ENCODE measurements at regions not wholly inside any gene's neighbourhood (a gene's known extent, or its start where the extent isn't known, plus 50 kb on each side); places are given as distances from the start of the nearest gene placed in this dataset.

DNA sequence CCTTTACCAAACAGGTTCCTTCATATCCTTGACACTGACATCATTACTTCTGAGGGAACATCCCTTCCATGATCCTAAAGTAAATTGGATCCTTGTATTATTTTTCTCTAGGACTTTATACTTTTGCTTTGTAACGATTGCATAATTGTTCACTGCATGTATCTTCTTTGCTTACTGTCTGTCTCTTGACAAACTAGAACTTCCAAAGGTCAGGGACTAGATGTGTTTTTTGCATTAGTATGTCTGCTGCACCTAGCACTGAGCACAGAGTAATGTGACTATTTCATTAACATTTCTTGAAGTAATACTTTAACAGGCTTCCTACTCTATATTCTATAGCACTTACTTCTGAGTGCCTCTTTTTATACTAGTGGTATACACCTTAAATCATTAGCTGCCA, 976.6 kb upstream of the SORCS1 start:
- DNase-seq, result no peak

DNA sequence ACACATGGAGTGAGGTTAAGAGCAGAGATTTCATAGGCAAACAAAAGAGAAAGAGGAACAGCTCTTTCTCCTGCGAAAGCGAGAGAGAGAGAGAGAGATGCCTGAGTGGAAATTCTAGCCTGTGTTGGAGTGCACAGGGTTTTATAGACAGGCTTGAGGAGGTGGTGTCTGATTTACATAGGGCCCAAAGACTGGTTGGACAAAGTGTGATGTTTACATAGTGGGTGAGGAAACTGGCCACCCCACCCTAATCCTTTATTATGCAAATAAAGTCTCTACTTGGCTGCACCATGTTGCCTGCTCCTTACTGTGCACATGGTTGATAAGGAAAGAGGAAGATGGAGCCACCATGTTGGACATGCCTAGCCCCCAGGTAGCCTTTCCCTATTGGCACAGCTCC, 967.8 kb upstream of the SORCS1 start:
- DNase-seq, result no peak

DNA sequence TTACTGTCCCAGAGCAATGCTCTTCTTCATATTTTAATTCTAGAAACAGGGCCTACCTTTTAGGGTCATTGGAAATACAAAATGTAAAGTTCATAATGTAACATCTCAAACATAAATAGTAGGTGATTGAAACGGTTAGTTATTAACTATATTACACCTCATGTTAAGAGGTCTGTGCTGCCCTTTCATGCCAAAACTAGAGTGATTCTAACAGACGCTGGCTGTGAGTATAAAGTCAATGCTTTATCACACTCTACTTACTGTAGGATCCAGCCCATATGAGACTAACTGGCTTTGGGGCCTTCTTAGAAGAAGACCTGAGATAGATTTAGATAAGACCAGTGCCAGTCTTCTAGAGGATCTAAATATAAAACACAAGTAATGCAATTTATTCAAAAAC, 966.1 kb upstream of the SORCS1 start:
- DNase-seq, result no peak

DNA sequence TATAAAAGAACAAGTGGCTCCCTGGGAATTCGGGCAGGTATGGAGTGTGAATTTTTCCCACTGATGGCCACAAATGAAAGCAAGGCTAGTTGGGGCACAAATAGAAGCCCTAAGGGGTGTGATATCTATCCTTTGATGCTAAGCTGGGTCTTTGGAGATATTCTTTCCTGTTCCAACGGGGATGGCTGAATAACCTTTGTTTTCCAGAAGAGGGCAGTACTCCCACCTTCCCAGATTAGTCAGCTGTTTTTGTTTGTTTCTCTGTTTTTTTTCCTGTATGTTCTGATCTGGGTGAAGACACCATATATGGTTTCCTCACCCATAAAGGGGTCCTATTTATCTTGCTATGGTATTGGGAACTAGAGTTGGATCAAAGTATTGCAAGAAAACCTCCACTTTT, 947.7 kb upstream of the SORCS1 start:
- DNase-seq, result no peak

DNA sequence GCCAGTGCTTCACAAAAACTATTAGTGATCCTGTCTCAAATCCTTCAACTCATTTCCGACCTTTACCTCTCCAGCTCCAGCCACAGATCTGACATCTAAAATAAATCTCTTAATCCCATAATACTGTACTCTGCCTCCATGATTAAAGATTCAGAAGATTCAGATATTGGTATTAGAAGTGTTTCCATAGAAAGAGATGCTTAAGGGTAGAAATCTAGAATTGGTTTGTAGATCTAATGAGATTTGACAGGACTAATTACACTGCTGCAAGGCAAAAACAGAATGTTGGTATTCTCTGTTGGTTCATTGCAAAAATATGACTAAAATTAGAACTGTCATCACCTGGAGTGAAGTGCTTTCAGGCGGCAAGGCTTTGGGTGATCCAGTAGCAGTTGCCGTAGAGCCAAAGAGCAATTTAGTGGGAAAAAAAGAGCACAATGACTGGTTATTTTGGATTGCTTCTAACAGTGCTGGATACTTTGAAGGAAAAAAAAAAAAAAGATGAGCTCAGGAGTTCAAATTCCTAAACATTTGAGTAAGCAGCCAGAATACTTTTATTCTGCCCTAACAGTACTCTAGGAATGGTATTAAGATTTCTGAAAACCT, 940.1 kb upstream of the SORCS1 start:
- no peak for DNase-seq

DNA sequence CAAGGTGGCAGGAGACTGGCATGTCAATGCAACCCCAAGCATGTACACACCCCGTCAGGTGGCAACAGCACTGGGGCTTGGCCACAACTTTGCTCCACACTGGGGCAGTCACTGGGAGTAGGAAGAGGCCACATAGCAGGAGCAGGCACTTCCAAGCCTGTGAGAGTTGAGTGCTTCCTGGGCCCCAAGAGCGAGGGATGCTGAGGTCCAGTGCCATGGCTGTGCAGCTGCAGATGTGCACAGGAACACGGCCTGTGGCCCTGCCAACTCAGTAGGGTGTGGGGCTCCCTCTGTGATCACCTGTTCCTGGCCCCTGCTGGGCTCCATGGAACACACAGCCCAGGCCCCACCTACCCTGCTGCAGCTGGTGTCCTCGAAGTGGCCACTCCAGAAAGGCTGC, 932.8 kb upstream of the SORCS1 start:
- DNase-seq, result no peak

DNA sequence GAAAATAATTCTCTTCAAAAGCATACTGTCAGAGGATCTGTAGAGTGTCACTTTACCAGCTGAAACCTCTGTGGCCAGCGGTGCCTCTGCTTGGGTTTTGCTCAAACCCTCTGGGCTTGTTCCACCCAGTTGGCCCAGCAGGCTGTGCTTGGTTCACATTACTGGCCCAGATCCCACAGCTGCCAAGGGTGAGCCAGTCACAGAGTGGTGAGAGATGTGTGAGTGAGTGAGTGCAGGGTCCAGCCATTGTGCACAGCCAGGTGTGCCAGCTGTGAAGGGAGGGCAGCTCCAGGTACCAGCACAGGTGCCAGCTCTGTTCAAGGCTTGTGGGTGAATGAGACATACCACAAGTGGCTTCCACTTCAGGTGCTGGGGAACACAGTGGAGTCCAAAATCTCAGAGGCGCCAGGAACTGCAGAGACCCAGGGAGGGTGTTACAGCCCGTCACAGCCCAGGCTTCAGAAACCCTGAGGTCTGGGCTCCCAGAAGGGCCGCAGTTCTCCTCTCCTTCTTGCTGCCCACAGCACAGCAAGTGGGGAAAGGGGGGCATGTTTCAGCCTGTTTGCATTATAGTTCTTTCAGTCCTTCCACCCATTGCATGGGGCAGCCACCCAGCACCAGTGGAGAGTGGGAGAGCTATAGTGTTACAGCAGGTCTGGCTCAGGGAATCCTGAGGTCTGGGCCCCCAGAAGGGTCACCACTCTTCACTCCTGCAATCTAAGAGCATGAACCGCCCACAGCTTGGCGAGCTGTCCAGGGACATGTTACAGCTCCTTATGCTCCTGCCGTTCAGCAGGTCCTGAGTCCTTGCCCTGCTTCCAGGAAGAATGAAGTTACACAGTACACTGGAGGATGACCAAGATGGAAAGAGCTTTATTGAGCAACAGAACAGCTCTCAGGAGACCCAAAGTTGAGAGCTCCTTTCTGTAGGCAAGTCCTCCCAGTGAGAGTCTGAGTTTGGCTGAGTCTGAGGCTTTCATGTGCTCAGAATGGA, 931.7 kb upstream of the SORCS1 start:
- DNase-seq, result no peak

DNA sequence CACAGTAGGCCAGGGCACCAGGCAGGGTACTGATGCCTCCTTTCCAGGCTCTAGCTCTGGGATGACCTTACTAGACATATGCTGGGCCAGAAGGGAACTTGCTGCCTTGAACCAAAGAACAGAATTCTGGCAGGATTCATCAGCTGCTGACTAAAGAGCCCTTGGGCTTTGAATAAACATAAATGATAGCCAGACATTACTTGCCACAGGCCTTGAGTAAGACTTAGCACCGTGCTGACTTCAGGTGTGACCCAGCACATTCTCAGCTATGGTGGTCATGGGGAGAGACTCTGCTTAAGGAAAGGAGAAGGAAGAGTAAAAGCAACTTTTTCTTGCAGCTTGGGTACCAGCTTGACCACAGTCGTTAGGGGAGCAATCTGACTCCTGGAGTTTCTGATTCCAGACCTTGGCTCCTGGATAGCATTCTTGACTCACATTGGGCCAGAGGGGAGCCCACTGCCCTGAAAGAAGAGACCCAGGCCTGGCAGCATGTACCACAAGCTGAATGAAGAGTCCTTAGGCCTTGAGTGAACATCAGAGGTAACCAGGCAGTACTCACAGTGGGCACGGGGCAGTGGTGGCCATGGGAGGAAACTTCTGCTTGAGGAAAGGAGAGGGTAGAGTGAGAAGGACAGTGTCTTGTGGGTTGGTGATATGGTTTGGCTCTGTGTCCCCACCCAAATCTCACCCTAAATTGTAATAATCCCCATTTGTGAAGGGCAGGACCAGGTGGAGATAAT, 926.1 kb upstream of the SORCS1 start:
- DNase-seq, result no peak

DNA sequence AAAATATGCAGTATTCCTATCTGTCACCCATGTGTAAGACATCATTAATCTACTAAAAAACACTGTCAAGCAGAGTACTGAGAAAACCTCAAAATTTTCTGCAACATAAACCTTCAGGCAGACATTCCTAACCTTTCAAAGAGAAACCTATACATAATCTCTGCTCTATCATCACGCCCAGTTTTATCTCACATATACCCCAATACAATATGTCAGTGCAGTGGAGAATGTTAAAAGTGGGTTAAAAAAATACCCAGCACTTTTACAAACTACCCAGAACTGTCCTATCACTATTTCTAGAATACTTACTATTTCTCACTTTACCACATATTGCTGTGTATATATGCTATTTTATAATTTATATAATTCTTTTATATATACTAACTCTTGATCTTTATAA, 922.0 kb upstream of the SORCS1 start:
- DNase-seq, result no peak

DNA sequence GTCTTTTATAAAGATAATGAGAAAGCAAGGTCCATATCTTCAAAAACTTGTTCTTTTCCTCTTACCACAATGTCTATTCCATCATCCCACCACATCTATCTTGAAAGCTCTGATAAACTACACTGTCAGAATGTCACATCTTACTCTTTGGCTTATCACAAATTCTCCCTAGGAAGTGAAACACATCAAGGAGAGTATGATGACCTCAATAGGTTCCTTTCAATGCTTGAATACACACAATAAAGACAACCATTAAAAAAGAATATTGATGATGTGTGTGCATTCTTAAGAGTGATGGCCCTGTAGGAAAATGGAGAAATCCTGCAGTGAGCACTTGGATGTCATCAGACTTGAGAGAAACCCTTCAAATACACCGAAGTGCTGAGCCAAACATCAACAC, 918.1 kb upstream of the SORCS1 start:
- no peak for DNase-seq

DNA sequence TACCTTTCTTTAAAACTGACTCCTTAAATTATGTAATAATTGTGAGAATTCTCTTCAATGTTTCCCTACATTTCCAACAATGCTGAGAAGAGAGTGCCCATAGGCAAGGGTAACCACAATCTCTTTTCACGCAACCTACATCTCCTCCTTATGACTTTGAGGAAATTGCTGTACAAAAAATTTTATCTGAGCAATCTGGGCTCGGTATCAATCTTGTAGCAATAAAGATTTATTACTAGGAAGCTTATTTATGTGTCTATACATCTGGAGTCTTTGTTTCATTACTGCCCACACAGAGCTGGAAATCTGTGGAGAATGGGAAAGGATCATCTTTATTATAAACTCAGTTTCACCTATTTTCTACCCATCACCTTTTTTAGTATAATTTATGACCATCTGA, 913.8 kb upstream of the SORCS1 start:
- no peak for DNase-seq

DNA sequence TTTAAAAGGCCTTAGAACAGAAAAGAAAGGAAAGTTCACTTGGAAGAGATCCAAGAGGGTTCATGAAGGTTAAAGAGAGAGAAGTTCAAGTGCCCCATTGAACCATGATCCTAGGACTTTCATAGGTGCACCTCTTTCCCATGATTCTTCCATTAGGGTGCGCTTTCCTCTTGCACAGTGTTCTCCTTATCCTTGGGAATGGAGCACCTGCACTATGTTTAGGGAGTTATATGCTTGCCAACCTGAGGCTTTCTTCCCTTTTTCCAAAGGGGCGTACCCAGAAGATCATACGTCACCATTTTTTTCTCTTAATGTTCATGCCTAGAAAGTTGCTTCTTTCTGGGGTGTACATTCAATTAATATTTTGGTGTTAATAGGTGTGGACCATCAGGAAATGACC, 908.0 kb upstream of the SORCS1 start:
- no peak for DNase-seq

DNA sequence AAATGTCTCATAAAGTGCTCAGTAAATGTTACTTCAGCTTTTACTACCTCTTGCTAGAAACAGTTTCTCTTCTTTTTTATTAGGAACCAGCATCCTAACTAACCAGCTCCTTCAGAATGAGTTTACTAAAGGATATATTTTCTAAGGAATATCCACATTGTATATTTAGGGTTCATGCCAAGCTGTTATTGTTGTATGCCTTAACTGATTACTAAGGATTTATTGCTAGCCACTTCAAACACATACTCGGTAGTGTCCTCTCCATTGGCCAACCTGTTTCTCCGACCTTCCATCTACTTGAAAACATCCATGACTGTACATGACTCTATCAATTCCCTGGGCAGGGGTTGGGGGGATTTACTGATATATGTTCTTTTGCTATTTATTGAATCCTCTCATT, 906.3 kb upstream of the SORCS1 start:
- DNase-seq, result no peak

DNA sequence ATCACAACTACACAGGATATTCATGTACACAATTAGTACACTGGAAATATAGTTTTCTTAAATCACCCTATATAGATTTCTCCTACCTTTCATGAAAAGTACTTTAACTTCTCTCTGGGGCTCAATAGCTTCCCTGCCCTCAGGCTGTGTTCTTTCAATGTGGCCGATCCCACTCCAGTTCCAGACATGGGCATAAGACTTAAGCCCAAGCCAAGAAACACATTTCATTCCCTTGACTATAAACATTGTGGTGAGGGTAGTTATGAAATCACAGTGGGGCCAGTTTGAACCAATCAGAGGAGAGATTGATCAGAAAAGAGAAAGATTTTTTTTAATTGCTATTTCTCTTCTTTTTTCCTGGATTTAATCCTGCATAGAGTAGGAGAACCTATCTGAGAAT, 904.6 kb upstream of the SORCS1 start:
- DNase-seq, result no peak

DNA sequence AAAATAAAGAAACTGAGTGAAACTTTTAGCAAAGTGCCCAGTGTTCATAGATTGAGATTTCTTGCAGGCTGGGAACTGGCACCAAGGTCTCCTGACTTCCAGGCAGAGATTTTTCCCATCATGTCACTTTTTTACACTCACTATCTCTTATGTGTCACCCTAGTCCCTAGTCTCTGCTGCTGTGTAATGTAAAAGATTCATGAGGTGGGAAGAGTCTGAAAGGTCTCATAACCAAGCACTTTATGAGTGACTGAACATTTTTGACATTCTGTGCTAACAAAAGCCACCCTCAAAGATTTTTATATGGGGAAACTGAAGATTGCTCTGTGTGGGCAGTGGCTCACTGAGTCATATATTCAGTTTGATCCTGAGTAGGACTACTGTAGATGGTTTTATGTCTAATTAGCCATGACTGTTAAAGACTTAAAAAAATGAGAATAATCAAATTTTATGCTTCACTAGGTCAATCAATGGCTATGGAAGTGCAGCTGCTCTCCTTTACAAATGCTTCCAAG, 900.3 kb upstream of the SORCS1 start:
- no peak for DNase-seq

DNA sequence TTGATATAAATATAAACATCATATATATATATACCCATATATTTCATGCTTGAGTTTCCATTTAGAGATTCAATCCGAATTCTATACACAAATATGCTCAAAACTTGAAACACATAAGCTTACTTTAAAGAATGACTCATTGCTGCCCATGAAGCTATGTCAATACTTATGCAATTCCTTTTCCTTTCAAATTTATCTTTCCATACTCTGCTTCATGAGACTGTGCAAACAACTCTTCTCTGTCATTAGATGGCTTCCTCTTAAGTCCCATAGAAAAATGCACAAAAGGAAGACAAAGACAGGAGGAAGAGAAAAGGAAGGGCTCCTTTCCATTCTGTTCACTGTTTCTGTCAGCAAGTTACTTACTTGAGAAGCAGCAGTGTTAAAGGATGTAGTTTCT, 895.7 kb upstream of the SORCS1 start:
- no peak for DNase-seq

DNA sequence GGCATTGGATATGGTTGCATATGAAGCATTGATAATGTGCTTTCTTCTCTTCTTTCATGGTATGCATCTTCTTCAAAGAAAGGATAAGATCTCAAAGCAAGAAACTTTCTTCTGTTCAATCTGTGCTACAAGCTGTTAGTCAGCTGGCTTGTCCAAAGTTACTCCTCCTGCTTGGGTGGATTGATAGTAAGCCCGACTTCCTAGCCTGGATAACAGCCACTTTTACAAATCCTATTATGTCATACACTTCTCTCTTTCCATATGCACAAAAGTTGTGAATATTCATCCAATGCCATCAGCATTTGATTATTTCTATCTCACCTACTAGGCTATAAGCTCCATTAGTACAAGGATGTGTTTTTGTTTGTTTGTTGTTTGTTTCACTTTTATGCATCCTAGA, 891.0 kb upstream of the SORCS1 start:
- DNase-seq, result no peak

DNA sequence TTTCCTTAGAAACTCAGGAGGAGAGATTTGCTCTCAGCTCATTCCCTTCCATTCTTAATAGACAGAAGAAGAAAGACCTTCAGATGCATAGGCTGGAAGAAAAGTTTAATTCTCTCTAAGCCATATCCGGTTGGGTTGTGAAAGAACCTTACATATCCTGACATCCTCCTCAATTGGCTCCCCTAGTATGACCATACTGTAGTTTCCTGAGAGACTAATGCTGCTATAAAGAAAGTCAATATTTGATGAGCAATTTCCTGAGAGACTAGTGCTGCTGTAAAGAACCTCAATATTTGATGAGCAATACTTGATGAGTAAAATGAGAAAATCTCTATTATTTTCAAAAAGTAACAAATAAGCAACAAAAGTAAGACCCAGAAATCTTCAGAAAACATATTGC, 888.5 kb upstream of the SORCS1 start:
- no peak for DNase-seq

DNA sequence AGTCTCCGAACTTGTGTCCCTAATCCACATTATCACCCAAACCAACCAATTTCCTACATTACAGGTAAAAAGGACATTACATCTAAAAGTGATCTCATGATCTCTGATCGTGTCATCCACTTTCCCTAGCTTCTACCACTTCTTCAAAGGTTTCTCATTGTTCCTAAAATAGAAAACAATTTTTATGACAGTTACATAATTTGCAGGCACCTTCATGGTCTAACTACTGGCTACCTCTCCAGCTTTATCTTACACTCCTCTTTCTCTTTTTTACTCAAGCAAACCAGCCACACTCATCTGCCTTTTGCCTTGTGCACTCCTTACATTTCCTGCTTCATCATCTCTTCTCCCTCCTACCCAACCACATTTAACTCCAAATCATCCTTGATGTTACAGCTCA, 886.7 kb upstream of the SORCS1 start:
- no peak for DNase-seq

DNA sequence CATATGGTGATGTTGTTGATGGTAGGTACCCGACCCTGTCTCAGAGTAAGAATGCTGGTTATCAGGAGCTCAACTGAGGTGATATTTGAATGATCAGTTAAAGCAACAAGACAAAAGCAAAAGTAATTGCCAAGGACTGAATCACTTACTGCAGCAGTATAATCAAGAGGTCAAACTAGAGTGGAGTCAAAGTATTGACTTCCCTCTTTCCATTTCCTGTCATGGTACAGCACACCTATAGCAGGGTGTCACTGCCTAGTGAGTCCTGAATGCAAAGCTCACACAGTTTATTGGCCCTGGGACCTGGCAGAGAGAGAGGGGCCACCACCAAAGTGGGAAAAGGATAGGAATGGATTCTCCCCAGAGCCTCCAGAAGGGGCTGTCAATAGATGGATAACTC, 886.1 kb upstream of the SORCS1 start:
- DNase-seq, result no peak

DNA sequence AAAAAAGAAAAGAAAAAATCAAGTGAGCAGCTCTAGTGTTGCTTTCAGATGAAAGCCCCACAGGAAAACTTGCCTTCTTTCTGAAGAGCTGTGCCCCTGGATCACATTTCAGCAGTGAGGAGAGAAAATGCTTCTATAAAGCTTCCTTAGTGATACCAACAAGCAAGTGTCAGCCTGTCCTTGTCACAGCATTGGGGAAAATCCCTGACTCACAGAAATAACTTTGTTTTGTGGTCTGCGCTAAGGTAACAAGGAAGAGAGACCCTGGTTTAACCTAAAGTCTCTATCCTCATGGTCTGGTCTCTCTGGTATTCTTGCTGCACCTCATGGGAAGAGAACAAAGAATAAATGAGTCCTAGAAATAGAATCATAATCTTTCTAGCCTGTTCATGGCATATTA, 885.2 kb upstream of the SORCS1 start:
- no peak for DNase-seq

DNA sequence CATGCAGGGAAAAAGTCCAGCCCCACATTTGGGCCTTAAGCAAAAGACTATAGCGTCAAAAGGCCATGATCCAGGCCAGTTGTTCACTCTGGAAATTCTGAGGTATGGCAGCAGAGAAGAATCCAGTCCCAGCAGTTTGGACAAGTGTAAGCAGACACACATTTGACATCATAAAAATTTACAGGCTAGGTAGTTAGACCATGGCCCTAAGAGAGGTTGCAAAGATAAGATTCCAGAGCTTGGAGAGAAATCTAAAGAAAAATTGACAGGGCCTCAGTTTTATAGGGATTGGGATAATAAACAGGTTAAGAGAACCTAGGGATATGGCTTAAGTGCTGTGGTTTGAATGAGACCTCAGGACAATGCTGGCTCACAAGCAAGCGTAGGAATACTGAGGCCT, 884.4 kb upstream of the SORCS1 start:
- no peak for DNase-seq

DNA sequence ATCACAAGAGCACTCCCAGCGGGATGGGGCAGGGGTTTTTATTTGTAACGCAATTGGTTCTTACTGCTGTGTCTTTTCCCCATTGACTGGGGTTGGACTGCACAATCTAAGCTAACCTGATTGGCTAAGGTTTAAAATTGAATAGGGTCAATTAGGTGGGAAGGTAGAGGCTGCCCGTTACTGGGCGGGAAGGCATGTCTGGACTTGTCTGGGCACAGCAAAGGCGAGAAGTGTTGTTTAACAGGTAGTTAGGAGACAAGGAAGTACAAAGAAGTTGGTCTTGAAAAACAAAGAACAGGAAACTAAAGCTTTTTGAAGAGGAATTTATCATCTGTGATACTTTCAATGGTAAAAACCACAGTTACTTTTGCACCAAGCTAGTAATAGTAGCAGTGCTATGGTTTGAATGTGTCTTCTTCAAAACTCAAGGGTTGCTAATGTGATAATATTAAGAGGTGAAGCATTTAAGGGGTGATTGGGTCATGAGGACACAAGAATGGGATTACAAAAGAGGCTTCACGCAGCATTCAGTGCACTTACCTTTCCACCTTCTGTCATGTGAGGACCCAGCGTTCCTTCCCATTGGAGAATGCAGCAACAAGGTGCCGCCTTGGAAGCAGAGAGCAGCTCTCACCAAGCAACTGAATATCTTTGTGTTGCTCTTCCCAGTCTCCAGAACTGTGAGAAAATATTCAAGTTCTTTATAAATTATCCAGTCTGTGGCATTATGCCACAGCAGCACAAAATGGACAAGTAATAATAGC, 875.5 kb upstream of the SORCS1 start:
- no peak for DNase-seq

Data from stimulated activated CD4-positive, alpha-beta T cell treated with anti-CD3 and anti-CD28 coated beads, Interleukin-2, amount 100 ng/mL, for 24 hours (primary cell).